Lung (tissue), 11 donors: ENCODE measurements at regions not wholly inside any gene's neighbourhood (a gene's known extent, or its start where the extent isn't known, plus 50 kb on each side); places are given as distances from the start of the nearest gene placed in this dataset.

Experiments
- ATAC-seq: fragments of 200-7000 bp; cut with Tn5 transposase; one replicate; pipeline ENCODE4 v1.9.1; 2020; ENCODE audit warnings: moderate number of reproducible peaks; ENCODE audit not compliant: insufficient read depth, low FRiP score
- DNase-seq, 3 donors: peaks; one replicate each; pipeline ENCODE4 v3.0.0-alpha.2; 2013 to 2017
- H3K27ac ChIP-seq, 2 donors: one replicate each; pipeline ENCODE4 v1.5.1; 2013; ENCODE audit warnings: mild to moderate bottlenecking in 2 of 2, moderate library complexity in 2 of 2, control low read depth in 1 of 2, inconsistent platforms in 1 of 2, low read depth in 1 of 2, low read length in 1 of 2
- H3K27me3 ChIP-seq, 3 donors: one replicate each; pipeline ENCODE4 v1.5.1; 2013; ENCODE audit warnings: low read length in 2 of 3; ENCODE audit not compliant: control insufficient read depth in 3 of 3, insufficient read depth in 3 of 3
- H3K36me3 ChIP-seq, 4 donors: one replicate each; pipeline ENCODE4 v1.5.1; 2013; ENCODE audit warnings: low read length in 4 of 4, mild to moderate bottlenecking in 1 of 4, moderate library complexity in 1 of 4; ENCODE audit not compliant: control insufficient read depth in 4 of 4, insufficient read depth in 4 of 4
- H3K4me1 ChIP-seq, 5 donors: one replicate each; pipeline ENCODE4 v1.5.1; 2013; ENCODE audit warnings: low read length in 5 of 5, mild to moderate bottlenecking in 2 of 5, moderate library complexity in 1 of 5; ENCODE audit not compliant: control insufficient read depth in 5 of 5, insufficient read depth in 5 of 5
- H3K4me3 ChIP-seq: one replicate; pipeline ENCODE4 v1.5.1; 2013; ENCODE audit warnings: mild to moderate bottlenecking, control low read depth, moderate library complexity
- H3K9ac ChIP-seq, 2 donors: one replicate each; pipeline ENCODE4 v1.5.1; 2013; ENCODE audit warnings: low read length in 2 of 2, control low read depth in 1 of 2; ENCODE audit not compliant: insufficient read depth in 1 of 2
- H3K9me3 ChIP-seq, 4 donors: one replicate each; pipeline ENCODE4 v1.5.1; 2013; ENCODE audit warnings: low read length in 3 of 4, mild to moderate bottlenecking in 1 of 4, moderate library complexity in 1 of 4; ENCODE audit not compliant: control insufficient read depth in 4 of 4, insufficient read depth in 3 of 4
- CTCF ChIP-seq: IDR thresholded peaks from 2 replicates; pipeline ENCODE4 v1.5.1; 2012; ENCODE audit warnings: mild to moderate bottlenecking; ENCODE audit errors: control extremely low read depth, extremely low read depth
- WGBS, 2 donors: extraction: QIAGEN DNeasy Blood & Tissue Kit; methylation state at CpG; one replicate each; pipeline ENCODE4 v1.1.7; 2013; 5-methylcytosine and 5-hydroxymethylcytosine counted together
- donor health status: control.
- donor health status: control.
- donor health status: Bipolar disorder and iron deficiency.
- donor health status: healthy.
- donor health status: DM: yes; HTN: yes; CAD: no.

- Histone ChIP-seq H3K27ac (no peak overlapping the region), H3K4me3 (no peak overlapping the region), H3K4me1 (peaks cover 0 to 9% (median 2%) of the 10 kb centered on the region in 5 donors), H3K27me3 (peaks cover 0 to 5% (median 0%) of the 10 kb centered on the region in 3 donors), H3K36me3 (no peaks in the 10 kb centered on the region), H3K9ac (no peak overlapping the region), H3K9me3 (no peaks in the 10 kb centered on the region)
- no peak for TF ChIP-seq CTCF
- DNase-seq (peak in 1 of 3 donors; percentile 45), ATAC-seq (no peak)
- 70 to 87% methylated on average over 10 of the region's 10 CpGs for WGBS, 2 donors
These were observed 141.5 kb upstream of the NDUFV2 start for GRCh38 chr18:8960740-8961657.

DNA sequence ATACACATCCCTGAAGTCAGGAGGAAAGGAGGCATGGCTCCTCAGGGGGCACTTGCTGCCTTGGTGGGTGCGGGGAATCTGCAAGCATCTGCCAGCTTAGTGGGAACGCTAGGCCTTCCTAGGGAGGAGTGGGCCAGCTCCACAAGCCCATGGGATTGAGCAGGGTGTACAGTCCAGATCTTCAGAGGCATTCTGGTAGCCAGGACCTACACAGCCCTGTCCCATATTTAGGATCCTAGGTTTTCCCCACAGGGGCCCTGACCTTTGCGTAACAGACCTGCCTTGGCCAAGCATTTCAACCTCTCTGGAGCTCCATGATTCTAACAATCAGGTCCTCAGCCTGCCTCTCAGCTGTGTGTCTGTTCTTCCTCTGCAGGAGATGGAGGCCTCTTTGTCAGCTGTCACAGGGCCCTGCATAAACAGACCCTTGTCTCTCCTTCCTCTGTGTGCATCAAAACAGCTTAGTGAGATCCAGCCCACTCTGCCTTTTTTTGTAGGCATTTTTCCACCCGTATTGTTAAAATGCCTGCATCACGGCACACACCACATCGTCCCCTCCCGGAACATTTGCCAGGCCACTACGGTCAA lies 140.2 kb upstream of the NDUFV2 start:
- Histone ChIP-seq H3K27ac (no peak overlapping the region), H3K9me3 (no peaks in the 10 kb centered on the region), H3K27me3 (peaks cover 0 to 5% (median 0%) of the 10 kb centered on the region in 3 donors), H3K36me3 (no peaks in the 10 kb centered on the region), H3K9ac (no peak overlapping the region), H3K4me3 (no peak overlapping the region), H3K4me1 (peaks cover 0 to 9% (median 2%) of the 10 kb centered on the region in 5 donors)
- 87 to 96% methylated on average over 8 of the region's 8 CpGs for WGBS, 2 donors
- DNase-seq (no peak), ATAC-seq (no peak)
- TF ChIP-seq CTCF, result no peak

GRCh38 chr18:8962855-8963635 lies 139.5 kb upstream of the NDUFV2 start:
- Histone ChIP-seq H3K27ac (no peak overlapping the region), H3K9ac (no peak overlapping the region), H3K4me1 (peaks cover 0 to 9% (median 2%) of the 10 kb centered on the region in 5 donors), H3K27me3 (peaks cover 0 to under 1% (median 0%) of the 10 kb centered on the region in 3 donors), H3K4me3 (no peak overlapping the region), H3K36me3 (no peaks in the 10 kb centered on the region), H3K9me3 (no peaks in the 10 kb centered on the region)
- ATAC-seq (no peak), DNase-seq (no peak)
- 65 to 69% methylated on average over 8 of the region's 8 CpGs for WGBS, 2 donors
- no peak for TF ChIP-seq CTCF
